HEK293T (cell line): ENCODE measurements at regions not wholly inside any gene's neighbourhood (a gene's known extent, or its start where the extent isn't known, plus 50 kb on each side); places are given as distances from the start of the nearest gene placed in this dataset.

ENCODE experiments used
- ARNT ChIP-seq: fragments of 450-650 bp; IDR thresholded peaks from 2 replicates; pipeline ENCODE4 v1.6.1; 2017; ENCODE audit warnings: mild to moderate bottlenecking
- BHLHE40 ChIP-seq: fragments of 450-650 bp; IDR thresholded peaks from 2 replicates; pipeline ENCODE4 v1.6.1; 2016; ENCODE audit warnings: mild to moderate bottlenecking, moderate library complexity, borderline replicate concordance
- CTBP1 ChIP-seq: fragments of 450-650 bp; IDR thresholded peaks from 2 replicates; pipeline ENCODE4 v1.6.1; 2016; ENCODE audit warnings: borderline replicate concordance
- ELF4 ChIP-seq: fragments of 450-650 bp; IDR thresholded peaks from 2 replicates; pipeline ENCODE4 v1.6.1; 2017; ENCODE audit warnings: antibody characterized with exemption
- FOXA1 ChIP-seq: fragments of 450-650 bp; IDR thresholded peaks from 2 replicates; pipeline ENCODE4 v1.6.1; 2016; ENCODE audit warnings: mild to moderate bottlenecking
- FOXK2 ChIP-seq: fragments of 450-650 bp; IDR thresholded peaks from 2 replicates; pipeline ENCODE4 v1.6.1; 2016; ENCODE audit warnings: mild to moderate bottlenecking
- FOXM1 ChIP-seq: fragments of 450-650 bp; IDR thresholded peaks from 2 replicates; pipeline ENCODE4 v1.6.1; 2017; ENCODE audit warnings: mild to moderate bottlenecking, borderline replicate concordance
- NFRKB ChIP-seq: fragments of 450-650 bp; IDR thresholded peaks from 2 replicates; pipeline ENCODE4 v1.6.1; 2016; ENCODE audit warnings: mild to moderate bottlenecking, moderate library complexity
- PKNOX1 ChIP-seq: fragments of 450-650 bp; IDR thresholded peaks from 2 replicates; pipeline ENCODE4 v1.6.1; 2016
- SP1 ChIP-seq: fragments of 450-650 bp; IDR thresholded peaks from 2 replicates; pipeline ENCODE4 v1.6.1; 2017
- SUZ12 ChIP-seq: fragments of 450-650 bp; IDR thresholded peaks from 2 replicates; pipeline ENCODE4 v1.6.1; 2016; ENCODE audit warnings: mild to moderate bottlenecking
- TARDBP ChIP-seq: fragments of 450-650 bp; IDR thresholded peaks from 2 replicates; pipeline ENCODE4 v1.6.1; 2016
- ZNF384 ChIP-seq: fragments of 450-650 bp; IDR thresholded peaks from 2 replicates; pipeline ENCODE4 v1.6.1; 2016

GRCh38 chr10:131820626-131821025, 80.2 kb upstream of the PPP2R2D start:
- TF ChIP-seq FOXA1 (no peak), ZNF384 (no peak), SUZ12 (no peak), ELF4 (no peak), PKNOX1 (no peak), FOXK2 (no peak), ARNT (no peak), SP1 (no peak), BHLHE40 (no peak), TARDBP (no peak), CTBP1 (no peak), FOXM1 (no peak), NFRKB (no peak)
